ENCODE measurements at regions not wholly inside any gene's neighbourhood (a gene's known extent, or its start where the extent isn't known, plus 50 kb on each side); places are given as distances from the start of the nearest gene placed in this dataset.
"Not testable (repeated sequence)": the region's sequence is repeated elsewhere in the genome, so short reads cannot be mapped to it uniquely, and the experiment has no call there.

DNA sequence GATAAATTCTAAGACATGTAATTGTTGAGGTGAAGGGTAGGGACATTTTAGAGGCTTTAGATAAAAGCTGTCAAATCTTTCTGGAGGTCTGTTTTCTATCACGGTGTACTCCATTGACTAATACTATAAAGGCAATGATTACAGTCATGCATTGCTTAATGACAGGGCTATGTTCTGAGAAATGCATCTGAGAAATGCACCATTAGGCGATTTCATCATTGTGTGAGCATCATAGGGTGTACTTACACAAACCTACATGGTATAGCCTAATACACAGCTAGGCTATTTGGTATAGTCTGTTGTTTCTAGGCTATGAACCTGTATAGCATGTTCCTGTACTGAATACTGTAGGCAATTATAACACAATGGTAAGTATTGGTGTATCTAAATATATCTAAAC is 71.3 kb upstream of the FYN start:
- H3K27me3 Mint-ChIP-seq (ENCODE audit: insufficient read depth, unreplicated experiment): no peaks in the 10 kb centered on the region
- TF ChIP-seq, protein P1, sequence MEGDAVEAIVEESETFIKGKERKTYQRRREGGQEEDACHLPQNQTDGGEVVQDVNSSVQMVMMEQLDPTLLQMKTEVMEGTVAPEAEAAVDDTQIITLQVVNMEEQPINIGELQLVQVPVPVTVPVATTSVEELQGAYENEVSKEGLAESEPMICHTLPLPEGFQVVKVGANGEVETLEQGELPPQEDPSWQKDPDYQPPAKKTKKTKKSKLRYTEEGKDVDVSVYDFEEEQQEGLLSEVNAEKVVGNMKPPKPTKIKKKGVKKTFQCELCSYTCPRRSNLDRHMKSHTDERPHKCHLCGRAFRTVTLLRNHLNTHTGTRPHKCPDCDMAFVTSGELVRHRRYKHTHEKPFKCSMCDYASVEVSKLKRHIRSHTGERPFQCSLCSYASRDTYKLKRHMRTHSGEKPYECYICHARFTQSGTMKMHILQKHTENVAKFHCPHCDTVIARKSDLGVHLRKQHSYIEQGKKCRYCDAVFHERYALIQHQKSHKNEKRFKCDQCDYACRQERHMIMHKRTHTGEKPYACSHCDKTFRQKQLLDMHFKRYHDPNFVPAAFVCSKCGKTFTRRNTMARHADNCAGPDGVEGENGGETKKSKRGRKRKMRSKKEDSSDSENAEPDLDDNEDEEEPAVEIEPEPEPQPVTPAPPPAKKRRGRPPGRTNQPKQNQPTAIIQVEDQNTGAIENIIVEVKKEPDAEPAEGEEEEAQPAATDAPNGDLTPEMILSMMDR (IDR thresholded peaks at IDR 0.05; ENCODE audit: unreplicated experiment): no peak
- H3K36me3 Mint-ChIP-seq (ENCODE audit: insufficient read depth, unreplicated experiment): no peaks in the 10 kb centered on the region
- H3K4me3 Mint-ChIP-seq (ENCODE audit: unreplicated experiment): no peak overlapping the region
- no peak overlapping the region for H3K27ac Mint-ChIP-seq (ENCODE audit: low read depth, unreplicated experiment)
- no peaks in the 10 kb centered on the region for H3K9me3 Mint-ChIP-seq (ENCODE audit: unreplicated experiment)
- BruUV-seq (replicated peaks): no TSS peak
- POLR2A ChIA-PET: no interaction called here
- H3K4me1 Mint-ChIP-seq (ENCODE audit: insufficient read depth, unreplicated experiment): no peaks in the 10 kb centered on the region
- intact Hi-C loops (cut with micrococcal nuclease): no loop called here
- CTCF ChIA-PET: no interaction called here
- DNase-seq (ENCODE audit: unreplicated experiment): no peak

DNA sequence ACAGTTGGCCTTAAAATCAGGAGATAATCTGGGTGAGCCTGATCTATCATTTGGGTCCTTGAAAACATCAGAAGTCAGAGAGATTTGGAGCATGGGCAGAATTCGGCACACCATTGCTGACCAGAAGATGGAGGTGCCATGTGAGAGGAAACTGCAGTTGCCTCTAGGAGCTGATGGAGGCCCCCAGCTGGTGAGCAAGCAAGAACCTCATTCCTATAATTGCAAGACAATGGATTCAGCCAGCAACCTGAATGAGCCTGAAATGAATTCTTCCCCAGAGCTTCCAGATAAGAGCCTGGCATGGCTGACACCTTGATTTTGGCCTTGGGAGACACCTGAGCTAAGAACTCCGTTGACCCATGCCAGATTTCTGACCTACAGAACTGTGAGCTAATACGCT is 76.3 kb upstream of the FYN start:
- ChIA-PET POLR2A (interaction anchor here (0.6 to 1.4 kb wide), 2 partner anchors 19 to 1421 kb away, joined by 3 to 4 read pairs; no protein-coding TSS in a partner anchor), CTCF (no interaction called here)
- BruUV-seq (replicated peaks): no TSS peak
- Mint-ChIP-seq H3K4me1 (ENCODE audit: insufficient read depth, unreplicated experiment) (peaks cover 23% of the 10 kb centered on the region), H3K9me3 (ENCODE audit: unreplicated experiment) (no peaks in the 10 kb centered on the region), H3K27ac (ENCODE audit: low read depth, unreplicated experiment) (no peak overlapping the region), H3K4me3 (ENCODE audit: unreplicated experiment) (no peak overlapping the region), H3K27me3 (ENCODE audit: insufficient read depth, unreplicated experiment) (no peaks in the 10 kb centered on the region), H3K36me3 (ENCODE audit: insufficient read depth, unreplicated experiment) (no peaks in the 10 kb centered on the region)
- no peak for DNase-seq (ENCODE audit: unreplicated experiment)
- TF ChIP-seq, protein P1 (IDR thresholded peaks at IDR 0.05; ENCODE audit: unreplicated experiment): no peak
- intact Hi-C loops (cut with micrococcal nuclease): no loop called here

DNA sequence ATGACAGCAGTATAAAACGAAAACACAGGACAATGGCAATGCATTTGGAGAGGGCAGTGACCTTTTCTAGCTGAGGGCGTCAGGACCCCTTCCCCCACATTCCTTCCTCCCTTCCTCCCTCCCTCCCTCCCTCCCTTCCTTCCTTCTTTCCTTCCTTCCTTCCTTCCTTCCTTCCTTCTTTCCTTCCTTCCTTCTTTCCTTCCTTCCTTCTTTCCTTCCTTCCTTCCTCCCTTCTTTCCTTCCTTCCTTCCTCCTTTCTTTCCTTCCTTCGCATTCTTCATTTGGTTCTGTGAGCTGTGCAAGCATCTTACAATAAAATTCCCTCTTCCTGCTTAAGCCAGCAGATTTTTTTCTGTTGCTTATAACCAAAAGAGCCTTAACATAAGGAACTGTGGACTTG is 76.7 kb upstream of the FYN start:
- BruUV-seq (replicated peaks); H3K27ac Mint-ChIP-seq (ENCODE audit: low read depth, unreplicated experiment); H3K27me3 Mint-ChIP-seq (ENCODE audit: insufficient read depth, unreplicated experiment); DNase-seq (ENCODE audit: unreplicated experiment); H3K9me3 Mint-ChIP-seq (ENCODE audit: unreplicated experiment); H3K4me3 Mint-ChIP-seq (ENCODE audit: unreplicated experiment); H3K36me3 Mint-ChIP-seq (ENCODE audit: insufficient read depth, unreplicated experiment); intact Hi-C loops (cut with micrococcal nuclease): not testable (repeated sequence)
- POLR2A ChIA-PET: interaction anchor here (0.6 to 1.4 kb wide), 2 partner anchors 18 to 1421 kb away, joined by 3 to 4 read pairs; no protein-coding TSS in a partner anchor
- H3K4me1 Mint-ChIP-seq (ENCODE audit: insufficient read depth, unreplicated experiment): peaks cover 23% of the 10 kb centered on the region
- CTCF ChIA-PET: interaction anchor here (1.0 kb wide), 1 partner anchor 48 kb away, joined by 3 read pairs; no protein-coding TSS in a partner anchor

DNA sequence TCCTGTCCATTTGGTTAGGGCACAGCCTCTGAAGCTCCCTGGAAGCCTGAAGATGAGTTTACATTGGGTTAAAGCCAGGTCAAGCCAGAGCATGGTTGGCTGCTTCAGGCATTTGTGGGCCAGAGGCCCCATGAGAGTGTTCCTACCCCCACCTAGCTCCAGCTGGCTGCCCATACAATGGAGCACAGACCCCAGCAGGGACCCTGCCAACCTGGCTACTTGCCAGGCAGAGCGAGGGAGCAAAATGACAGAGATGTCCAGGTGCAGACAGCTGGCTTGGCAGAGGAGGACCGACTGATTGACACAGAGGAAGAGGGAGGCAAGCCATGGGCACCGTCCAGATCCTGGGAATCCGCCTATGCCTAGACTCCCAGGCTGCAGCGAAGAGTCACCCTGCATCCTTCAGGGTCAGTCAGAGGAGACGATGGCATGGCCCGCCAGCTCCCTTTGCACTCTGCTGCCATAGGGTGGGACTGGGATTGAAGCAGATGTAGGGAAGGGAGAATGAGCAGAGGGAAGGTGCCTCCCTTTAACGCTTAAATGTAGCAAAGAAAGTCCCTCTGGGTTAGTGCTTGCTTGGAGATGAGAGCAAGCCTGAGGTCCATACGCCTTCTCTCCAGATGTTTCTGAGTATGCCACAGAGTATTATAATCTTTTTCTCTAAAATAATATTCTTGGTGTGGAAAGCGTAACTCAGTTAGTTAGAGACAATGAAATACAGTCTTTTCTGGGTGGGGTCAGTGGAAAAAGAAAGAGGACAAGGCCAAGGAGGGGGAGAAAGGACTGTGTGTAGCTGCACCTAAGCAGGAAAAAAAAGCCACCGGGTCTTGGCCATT is 77.6 kb upstream of the FYN start:
- intact Hi-C loops (cut with micrococcal nuclease): no loop called here
- Mint-ChIP-seq H3K27ac (ENCODE audit: low read depth, unreplicated experiment) (no peak overlapping the region), H3K9me3 (ENCODE audit: unreplicated experiment) (no peaks in the 10 kb centered on the region), H3K4me3 (ENCODE audit: unreplicated experiment) (no peak overlapping the region), H3K27me3 (ENCODE audit: insufficient read depth, unreplicated experiment) (no peaks in the 10 kb centered on the region), H3K36me3 (ENCODE audit: insufficient read depth, unreplicated experiment) (no peaks in the 10 kb centered on the region), H3K4me1 (ENCODE audit: insufficient read depth, unreplicated experiment) (peaks cover 23% of the 10 kb centered on the region)
- ChIA-PET POLR2A (interaction anchor here (0.9 to 1.4 kb wide), 2 partner anchors 17 to 23 kb away, joined by 3 to 4 read pairs; no protein-coding TSS in a partner anchor), CTCF (interaction anchor here (1.0 kb wide), 1 partner anchor 47 kb away, joined by 3 read pairs; no protein-coding TSS in a partner anchor)
- no TSS peak for BruUV-seq (replicated peaks)
- DNase-seq (ENCODE audit: unreplicated experiment): peak; percentile 23
- TF ChIP-seq, protein P1 (IDR thresholded peaks at IDR 0.05; ENCODE audit: unreplicated experiment): no peak

Measured in MCF 10A (cell line).